CD4-positive, alpha-beta T cell treated with Interleukin-2 at 100 ng/mL for 4 hours (primary cell): ENCODE measurements at regions not wholly inside any gene's neighbourhood (a gene's known extent, or its start where the extent isn't known, plus 50 kb on each side); places are given as distances from the start of the nearest gene placed in this dataset.

Experiments used
- DNase-seq: peaks from one replicate; pipeline ENCODE4 v3.0.0-alpha.2; 2020; ENCODE audit warnings: low spot score

- no peak for DNase-seq
Measured at GRCh38 chr9:7394002-7394774, 405.4 kb downstream of the DMAC1 start.

- no peak for DNase-seq
Measured at GRCh38 chr9:7392148-7392547, 407.4 kb downstream of the DMAC1 start.

- DNase-seq, result no peak
Measured at GRCh38 chr9:7388755-7389154, 410.8 kb downstream of the DMAC1 start.

GRCh38 chr9:7387840-7388239 lies 411.7 kb downstream of the DMAC1 start:
- no peak for DNase-seq

GRCh38 chr9:7382304-7382703 lies 417.3 kb downstream of the DMAC1 start:
- no peak for DNase-seq

- DNase-seq, result no peak
Measured at GRCh38 chr9:7377489-7377888, 422.1 kb downstream of the DMAC1 start.

- DNase-seq, result no peak
Measured at GRCh38 chr9:7376833-7377232, 422.7 kb downstream of the DMAC1 start.

- DNase-seq, result no peak
Measured at GRCh38 chr9:7376213-7376612, 423.4 kb downstream of the DMAC1 start.

- no peak for DNase-seq
Measured at GRCh38 chr9:7375013-7375511, 424.5 kb downstream of the DMAC1 start.

GRCh38 chr9:7370988-7371387 lies 428.6 kb downstream of the DMAC1 start:
- DNase-seq, result no peak

- no peak for DNase-seq
Measured at GRCh38 chr9:7370381-7370780, 429.2 kb downstream of the DMAC1 start.

- DNase-seq, result no peak
Measured at GRCh38 chr9:7369384-7369821, 430.2 kb downstream of the DMAC1 start.

GRCh38 chr9:7368410-7369292 lies 430.9 kb downstream of the DMAC1 start:
- DNase-seq, result no peak

- no peak for DNase-seq
Measured at GRCh38 chr9:7367726-7368125, 431.9 kb downstream of the DMAC1 start.

GRCh38 chr9:7366121-7366520 lies 433.5 kb downstream of the DMAC1 start:
- DNase-seq, result no peak

- no peak for DNase-seq
Measured at GRCh38 chr9:7363777-7364477, 435.7 kb downstream of the DMAC1 start.

- DNase-seq, result no peak
Measured at GRCh38 chr9:7360513-7360912, 439.1 kb downstream of the DMAC1 start.

- DNase-seq, result no peak
Measured at GRCh38 chr9:7358876-7359275, 440.7 kb downstream of the DMAC1 start.

- DNase-seq, result no peak
Measured at GRCh38 chr9:7354704-7355103, 444.9 kb downstream of the DMAC1 start.

- DNase-seq, result no peak
Measured at GRCh38 chr9:7348692-7349091, 450.9 kb downstream of the DMAC1 start.

GRCh38 chr9:7347556-7347955 lies 452.0 kb downstream of the DMAC1 start:
- no peak for DNase-seq

GRCh38 chr9:7346144-7346543 lies 453.4 kb downstream of the DMAC1 start:
- no peak for DNase-seq
